Epithelial cell of esophagus (primary cell): ENCODE measurements at regions not wholly inside any gene's neighbourhood (a gene's known extent, or its start where the extent isn't known, plus 50 kb on each side); places are given as distances from the start of the nearest gene placed in this dataset.
A peak's percentile ranks its signal among the peaks of the same experiment; 100 is the strongest.

Source experiments
- DNase-seq: peaks from one replicate; pipeline ENCODE4 v3.0.0; 2010; ENCODE audit warnings: low read depth
- H3K4me3 ChIP-seq: 2 replicates; pipeline ENCODE4 v1.5.1; 2011; ENCODE audit warnings: mild to moderate bottlenecking, low read length, control low read depth
- CTCF ChIP-seq: IDR thresholded peaks from 2 replicates; pipeline ENCODE4 v1.5.1; 2011; ENCODE audit warnings: low read depth, mild to moderate bottlenecking, low read length, control low read depth, inconsistent platforms; ENCODE audit not compliant: insufficient read depth; ENCODE audit errors: missing control alignments

DNA sequence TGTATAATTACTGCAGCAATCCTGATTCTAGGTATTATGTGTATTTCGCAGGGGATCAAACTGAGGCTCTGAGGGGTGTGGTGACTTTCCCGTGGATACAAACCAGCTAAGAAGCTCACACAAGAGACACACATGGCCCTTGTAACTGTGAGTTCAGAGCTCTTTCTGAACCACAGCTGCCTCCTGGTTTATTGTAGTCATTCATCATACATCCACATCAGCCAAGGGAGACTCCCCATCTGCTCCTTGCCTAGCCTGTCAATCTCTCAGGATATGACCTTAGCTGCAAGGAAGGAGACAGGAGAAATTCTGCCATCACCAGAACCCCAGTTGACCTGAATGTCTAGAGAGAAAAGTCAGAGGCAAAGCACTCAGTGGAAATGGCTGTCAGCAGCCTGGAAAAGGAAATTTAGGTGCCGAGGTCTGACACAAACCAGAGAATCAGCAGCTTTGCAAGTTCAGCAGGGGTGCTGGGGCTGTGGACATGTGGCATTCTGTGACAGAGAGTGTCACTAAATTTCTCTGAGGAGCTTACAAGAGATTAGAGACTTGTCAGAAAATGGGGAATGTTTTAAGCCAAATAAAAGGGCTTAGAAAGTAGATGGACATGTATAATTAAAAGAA is 209.5 kb downstream of the AASDHPPT start:
- no peak for TF ChIP-seq CTCF
- DNase-seq = no peak
- no peak overlapping the region for H3K4me3 ChIP-seq

DNA sequence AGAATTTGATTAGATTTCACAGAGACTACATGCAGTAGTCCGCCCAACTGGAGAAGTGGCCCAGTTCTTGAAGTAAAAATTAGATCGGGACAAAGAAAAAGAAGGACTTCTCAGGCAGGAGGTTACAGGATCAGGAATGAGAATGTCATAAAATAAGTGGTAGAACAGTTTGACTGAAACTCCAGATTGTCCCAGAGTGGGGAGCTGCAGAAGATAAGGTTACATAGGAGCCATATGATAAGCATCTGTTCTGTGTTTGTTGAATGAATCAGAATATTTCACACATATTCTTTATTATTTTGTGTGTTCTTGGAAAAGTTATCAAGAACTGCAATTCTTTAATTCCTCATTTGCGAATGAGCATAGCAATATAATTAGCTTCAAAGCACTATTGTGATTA is 210.6 kb downstream of the AASDHPPT start:
- DNase-seq = no peak
- no peak for TF ChIP-seq CTCF
- no peak overlapping the region for H3K4me3 ChIP-seq

GRCh38 chr11:106288822-106289387 is 211.4 kb downstream of the AASDHPPT start:
- no peak for DNase-seq
- TF ChIP-seq CTCF = no peak
- no peak overlapping the region for H3K4me3 ChIP-seq

GRCh38 chr11:106292526-106292925 is 215.1 kb downstream of the AASDHPPT start:
- no peak for TF ChIP-seq CTCF

GRCh38 chr11:106295974-106296373 is 218.5 kb downstream of the AASDHPPT start:
- no peak for TF ChIP-seq CTCF
- no peak for DNase-seq

More at GRCh38 chr11:106292526-106292925, 215.1 kb downstream of the AASDHPPT start:
- DNase-seq = no peak
- H3K4me3 ChIP-seq = no peak overlapping the region

GRCh38 chr11:106302416-106302815 is 225.0 kb downstream of the AASDHPPT start:
- no peak for DNase-seq
- H3K4me3 ChIP-seq = no peak overlapping the region
- TF ChIP-seq CTCF = no peak

More at GRCh38 chr11:106295974-106296373, 218.5 kb downstream of the AASDHPPT start:
- H3K4me3 ChIP-seq = no peak overlapping the region

DNA sequence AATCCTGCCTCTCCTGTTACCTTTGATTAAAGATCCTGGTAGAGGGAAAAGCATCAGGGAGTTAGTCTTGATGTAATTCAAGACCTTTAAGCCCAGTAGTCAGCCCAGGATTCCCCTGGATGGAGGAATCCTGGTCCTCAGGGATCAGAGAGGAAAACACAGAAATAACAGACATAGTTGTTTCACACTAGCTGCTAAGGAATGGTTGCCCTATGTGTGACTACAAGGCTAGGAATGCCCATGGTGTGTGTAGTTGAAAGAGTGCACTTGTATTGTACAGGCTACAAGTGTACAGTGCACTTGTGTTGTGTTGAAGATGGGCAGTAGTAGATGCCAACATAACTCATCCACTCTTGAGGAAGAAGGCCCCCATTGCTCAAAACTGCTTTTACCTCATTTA is 226.8 kb downstream of the AASDHPPT start:
- H3K4me3 ChIP-seq = no peak overlapping the region
- DNase-seq = peak; percentile 52
- no peak for TF ChIP-seq CTCF
